Prostate gland (tissue), 2 donors: ENCODE measurements at regions not wholly inside any gene's neighbourhood (a gene's known extent, or its start where the extent isn't known, plus 50 kb on each side); places are given as distances from the start of the nearest gene placed in this dataset.

Experiments
- DNase-seq: peaks from one replicate; pipeline ENCODE4 v3.0.0-alpha.2; 2019; ENCODE audit warnings: low spot score
- H3K27ac ChIP-seq, 2 donors: fragments of 200-600 bp; sonication (generic); 2 replicates each; pipeline ENCODE4 v1.5.1; 2017 to 2019
- H3K27me3 ChIP-seq: fragments of 200-600 bp; sonication (generic); replicated peaks from 2 replicates; pipeline ENCODE4 v1.5.1; 2019; ENCODE audit not compliant: insufficient read depth
- H3K36me3 ChIP-seq, 2 donors: fragments of 200-600 bp; sonication (generic); 1 replicate in 1 of 2; 2 replicates in 1 of 2; pipeline versions ENCODE4 v1.5.1 to v1.8.1; 2017 to 2019
- H3K4me1 ChIP-seq: fragments of 200-600 bp; sonication (generic); replicated peaks from 2 replicates; pipeline ENCODE4 v1.5.1; 2019
- H3K4me3 ChIP-seq, 2 donors: fragments of 200-600 bp; sonication (generic); 2 replicates each; pipeline ENCODE4 v1.5.1; 2017 to 2019
- H3K9me3 ChIP-seq: fragments of 200-600 bp; sonication (generic); 2 replicates; pipeline ENCODE4 v1.5.1; 2017
- CTCF ChIP-seq, 4 experiments: fragments of 200-600 bp in 2 of 4; fragments of 450-650 bp in 2 of 4; sonication (generic) in 2 of 4; IDR thresholded peaks; 1 replicate in 3 of 4; 2 replicates in 1 of 4; pipeline ENCODE4 v1.5.1; 2016 to 2019; ENCODE audit warnings: antibody characterized with exemption in 4 of 4, mild to moderate bottlenecking in 2 of 4, moderate library complexity in 2 of 4
- POLR2A ChIP-seq: fragments of 450-650 bp; IDR thresholded peaks from one replicate; pipeline ENCODE4 v1.6.1; 2016; ENCODE audit warnings: antibody characterized with exemption, mild to moderate bottlenecking
- POLR2AphosphoS5 ChIP-seq: sonication (generic); formaldehyde crosslinking; IDR thresholded peaks from one replicate; pipeline ENCODE4 v1.6.1; 2017; ENCODE audit warnings: antibody characterized with exemption
- WGBS: methylation state at CpG from one replicate; pipeline ENCODE4 v1.1.5; 2018; 5-methylcytosine and 5-hydroxymethylcytosine counted together
- intact Hi-C: fragments of 100-400 bp; cut with DNase I; formaldehyde crosslinking; loops from one replicate; pipeline ENCODE4 v1.14.2; 2022

GRCh38 chr9:126223798-126224531, 102.7 kb upstream of the MVB12B start:
- DNase-seq: no peak
- TF ChIP-seq CTCF (IDR thresholded peaks at IDR 0.05): no peak
- no peak for TF ChIP-seq POLR2AphosphoS5
- no peak for TF ChIP-seq POLR2A
- Histone ChIP-seq H3K27ac (no peak overlapping the region), H3K36me3 (no peaks in the 10 kb centered on the region), H3K27me3 (no peaks in the 10 kb centered on the region), H3K4me3 (no peak overlapping the region), H3K4me1 (no peaks in the 10 kb centered on the region), H3K9me3 (no peaks in the 10 kb centered on the region)
- whole genome bisulfite sequencing: 94% methylated on average over 6 of the region's 6 CpGs
- intact Hi-C loops: loop anchor here (10.0 kb wide), 3 partner anchors 171 to 669 kb away; no protein-coding TSS in a partner anchor

- DNase-seq: no peak
- Histone ChIP-seq H3K27me3 (no peaks in the 10 kb centered on the region), H3K4me3 (no peak overlapping the region), H3K9me3 (no peaks in the 10 kb centered on the region), H3K4me1 (no peaks in the 10 kb centered on the region), H3K27ac (no peak overlapping the region), H3K36me3 (no peaks in the 10 kb centered on the region)
- TF ChIP-seq POLR2A (no peak), POLR2AphosphoS5 (no peak), CTCF (IDR thresholded peaks at IDR 0.05) (no peak)
- WGBS: 65% methylated on average over 18 of the region's 18 CpGs
- intact Hi-C loops: loop anchor here (10.0 kb wide), 3 partner anchors 169 to 671 kb away; no protein-coding TSS in a partner anchor
Observed at GRCh38 chr9:126225611-126226609, 100.7 kb upstream of the MVB12B start.

- 71% methylated on average over 27 of the region's 27 CpGs for WGBS
- H3K27ac ChIP-seq: no peak overlapping the region
- no peak for DNase-seq
- TF ChIP-seq POLR2A (no peak), CTCF (IDR thresholded peaks at IDR 0.05) (no peak), POLR2AphosphoS5 (no peak)
- no peaks in the 10 kb centered on the region for H3K9me3 ChIP-seq
- no peaks in the 10 kb centered on the region for H3K4me1 ChIP-seq
- intact Hi-C loops: loop anchor here (10.0 kb wide), 3 partner anchors 168 to 672 kb away; no protein-coding TSS in a partner anchor
- H3K4me3 ChIP-seq: no peak overlapping the region
- H3K27me3 ChIP-seq: no peaks in the 10 kb centered on the region
- H3K36me3 ChIP-seq: no peaks in the 10 kb centered on the region
Observed at GRCh38 chr9:126226991-126227936, 99.4 kb upstream of the MVB12B start.

GRCh38 chr9:126228111-126228780, 98.4 kb upstream of the MVB12B start:
- no peak overlapping the region for H3K27ac ChIP-seq
- H3K36me3 ChIP-seq: no peaks in the 10 kb centered on the region
- H3K27me3 ChIP-seq: no peaks in the 10 kb centered on the region
- H3K9me3 ChIP-seq: no peaks in the 10 kb centered on the region
- DNase-seq: no peak
- intact Hi-C loops: loop anchor here (2.0 to 10.0 kb wide), 4 partner anchors 167 to 821 kb away; no protein-coding TSS in a partner anchor
- WGBS: 84% methylated on average over 14 of the region's 14 CpGs
- TF ChIP-seq POLR2AphosphoS5: no peak
- TF ChIP-seq CTCF (IDR thresholded peaks at IDR 0.05): no peak
- no peak for TF ChIP-seq POLR2A
- no peak overlapping the region for H3K4me3 ChIP-seq
- no peaks in the 10 kb centered on the region for H3K4me1 ChIP-seq
